DOHH2 (cell line): ENCODE measurements at regions not wholly inside any gene's neighbourhood (a gene's known extent, or its start where the extent isn't known, plus 50 kb on each side); places are given as distances from the start of the nearest gene placed in this dataset.
A peak's percentile ranks its signal among the peaks of the same experiment; 100 is the strongest.

ENCODE experiments used
- H3F3A ChIP-seq: fragments of 200-600 bp; sonication (generic), shearing (Covaris generic); 2 replicates; pipeline ENCODE4 v1.6.0; 2016; ENCODE audit warnings: antibody characterized with exemption, mild to moderate bottlenecking; ENCODE audit not compliant: control insufficient read depth, insufficient read depth
- H3K27ac ChIP-seq: fragments of 200-600 bp; sonication (generic); 2 replicates; pipeline ENCODE4 v1.5.1; 2014; ENCODE audit warnings: low read depth, mild to moderate bottlenecking, low read length, moderate library complexity
- H3K27me3 ChIP-seq: fragments of 200-600 bp; sonication (generic); 2 replicates; pipeline ENCODE4 v1.6.1; 2014; ENCODE audit warnings: mild to moderate bottlenecking, low read length, mixed read lengths; ENCODE audit not compliant: control insufficient read depth
- H3K36me3 ChIP-seq: fragments of 200-600 bp; sonication (generic); 2 replicates; pipeline ENCODE4 v1.6.1; 2014; ENCODE audit warnings: mild to moderate bottlenecking, low read length, moderate library complexity, mixed read lengths; ENCODE audit not compliant: control insufficient read depth
- H3K4me1 ChIP-seq: fragments of 200-600 bp; sonication (generic); 2 replicates; pipeline ENCODE4 v1.6.1; 2014; ENCODE audit warnings: mild to moderate bottlenecking, low read length, mixed read lengths; ENCODE audit not compliant: control insufficient read depth
- H3K4me2 ChIP-seq: fragments of 200-600 bp; sonication (generic); 2 replicates; pipeline ENCODE4 v1.6.0; 2014; ENCODE audit warnings: mild to moderate bottlenecking, low read length, moderate library complexity
- H3K4me3 ChIP-seq: fragments of 200-600 bp; sonication (generic); 2 replicates; pipeline ENCODE4 v1.5.1; 2014; ENCODE audit warnings: mild to moderate bottlenecking, low read length, mixed read lengths
- H3K79me2 ChIP-seq: fragments of 200-600 bp; sonication (generic); 2 replicates; pipeline ENCODE4 v1.6.1; 2014; ENCODE audit warnings: mild to moderate bottlenecking, low read length, mixed read lengths; ENCODE audit not compliant: control insufficient read depth
- H3K9me2 ChIP-seq: fragments of 200-600 bp; sonication (generic); replicated peaks from 2 replicates; pipeline ENCODE4 v1.6.1; 2014; ENCODE audit warnings: mild to moderate bottlenecking, low read length, mixed read lengths; ENCODE audit not compliant: control insufficient read depth
- H3K9me3 ChIP-seq: fragments of 200-600 bp; sonication (generic); 2 replicates; pipeline ENCODE4 v1.6.1; 2014; ENCODE audit warnings: antibody characterized with exemption, low read length, mixed read lengths; ENCODE audit not compliant: control insufficient read depth, insufficient read depth
- H4K20me1 ChIP-seq: fragments of 200-600 bp; sonication (generic); 2 replicates; pipeline ENCODE4 v1.6.0; 2014; ENCODE audit warnings: low read depth, mild to moderate bottlenecking, antibody characterized with exemption, low read length, moderate library complexity; ENCODE audit not compliant: control insufficient read depth, insufficient read depth
- EZH2phosphoT487 ChIP-seq: fragments of 200-600 bp; sonication (generic); IDR thresholded peaks from 2 replicates; pipeline ENCODE4 v1.6.1; 2017; ENCODE audit warnings: borderline replicate concordance, mild to moderate bottlenecking, antibody characterized with exemption, low read length, moderate library complexity, mixed read lengths
- TF ChIP-seq, protein P1 (sequence below): fragments of 200-600 bp; sonication (generic); IDR thresholded peaks from one replicate; pipeline ENCODE4 v1.5.1; 2014; ENCODE audit warnings: antibody characterized with exemption, mild to moderate bottlenecking, low read depth, low read length; ENCODE audit not compliant: poor library complexity, severe bottlenecking

DNA sequence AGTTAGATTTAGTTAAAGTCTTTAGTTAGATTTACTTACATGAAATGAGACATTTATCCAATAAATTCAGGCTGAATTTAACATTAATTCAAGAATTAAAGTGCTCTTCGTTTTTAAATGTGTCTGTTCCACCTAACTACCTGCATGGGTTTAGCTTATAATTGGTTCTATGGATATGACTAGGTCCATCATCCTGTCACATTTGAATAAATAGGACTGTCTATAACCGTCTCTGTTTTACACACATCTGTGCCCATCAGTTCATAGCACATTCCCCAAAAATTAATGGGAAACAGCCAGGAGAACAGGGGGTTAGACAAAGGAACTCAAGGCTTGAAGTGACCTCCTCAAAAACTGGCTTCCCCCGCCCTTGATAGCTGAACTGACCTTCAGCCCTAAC lies 219.6 kb downstream of the MRPL39 start:
- TF ChIP-seq EZH2phosphoT487: no peak
- TF ChIP-seq, protein P1, sequence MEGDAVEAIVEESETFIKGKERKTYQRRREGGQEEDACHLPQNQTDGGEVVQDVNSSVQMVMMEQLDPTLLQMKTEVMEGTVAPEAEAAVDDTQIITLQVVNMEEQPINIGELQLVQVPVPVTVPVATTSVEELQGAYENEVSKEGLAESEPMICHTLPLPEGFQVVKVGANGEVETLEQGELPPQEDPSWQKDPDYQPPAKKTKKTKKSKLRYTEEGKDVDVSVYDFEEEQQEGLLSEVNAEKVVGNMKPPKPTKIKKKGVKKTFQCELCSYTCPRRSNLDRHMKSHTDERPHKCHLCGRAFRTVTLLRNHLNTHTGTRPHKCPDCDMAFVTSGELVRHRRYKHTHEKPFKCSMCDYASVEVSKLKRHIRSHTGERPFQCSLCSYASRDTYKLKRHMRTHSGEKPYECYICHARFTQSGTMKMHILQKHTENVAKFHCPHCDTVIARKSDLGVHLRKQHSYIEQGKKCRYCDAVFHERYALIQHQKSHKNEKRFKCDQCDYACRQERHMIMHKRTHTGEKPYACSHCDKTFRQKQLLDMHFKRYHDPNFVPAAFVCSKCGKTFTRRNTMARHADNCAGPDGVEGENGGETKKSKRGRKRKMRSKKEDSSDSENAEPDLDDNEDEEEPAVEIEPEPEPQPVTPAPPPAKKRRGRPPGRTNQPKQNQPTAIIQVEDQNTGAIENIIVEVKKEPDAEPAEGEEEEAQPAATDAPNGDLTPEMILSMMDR: no peak
- H3F3A ChIP-seq: peaks cover 2% of the 10 kb centered on the region; the same call in 1 of the 2 replicates

DNA sequence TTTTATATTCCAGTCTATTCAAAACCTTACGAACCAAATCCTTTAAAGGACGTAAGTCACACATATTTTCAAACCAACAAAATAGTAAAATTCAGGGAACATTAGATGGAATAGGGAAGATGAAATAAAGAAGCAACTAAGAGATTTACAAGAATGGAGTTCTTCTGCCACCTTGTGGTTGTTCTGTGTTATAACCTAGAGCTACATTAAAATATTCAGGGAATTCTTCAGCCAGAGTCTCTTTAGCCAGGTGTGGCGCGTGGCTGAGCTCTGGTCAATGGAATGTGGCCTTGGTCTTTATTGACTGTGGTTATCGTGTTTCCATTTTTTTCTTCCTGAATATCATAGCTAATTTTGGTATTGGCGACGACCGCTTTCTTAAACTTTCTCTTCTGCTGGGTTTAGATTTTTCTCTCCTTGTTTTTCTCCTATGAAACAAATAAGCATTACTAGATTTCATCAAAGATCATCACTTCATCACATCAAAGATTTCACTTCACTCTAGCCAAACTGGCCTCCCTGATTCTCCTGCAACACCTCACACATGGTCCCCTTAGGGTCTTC lies 221.3 kb downstream of the MRPL39 start:
- H3K4me3 ChIP-seq: no peak overlapping the region
- H3K4me1 ChIP-seq: no peaks in the 10 kb centered on the region
- H3K9me2 ChIP-seq: no peaks in the 10 kb centered on the region
- no peaks in the 10 kb centered on the region for H3K36me3 ChIP-seq
- H3K9me3 ChIP-seq: no peaks in the 10 kb centered on the region
- TF ChIP-seq, protein P1: peak; percentile 77
- TF ChIP-seq EZH2phosphoT487: no peak
- H3F3A ChIP-seq: peaks cover 2% of the 10 kb centered on the region; the same call in 1 of the 2 replicates
- H4K20me1 ChIP-seq: no peaks in the 10 kb centered on the region
- H3K27me3 ChIP-seq: no peaks in the 10 kb centered on the region
- no peak overlapping the region for H3K4me2 ChIP-seq
- no peak overlapping the region for H3K27ac ChIP-seq
- no peaks in the 10 kb centered on the region for H3K79me2 ChIP-seq

More for the DNA sequence above, 219.6 kb downstream of the MRPL39 start:
- H3K4me3 ChIP-seq: no peak overlapping the region
- no peaks in the 10 kb centered on the region for H3K9me2 ChIP-seq
- H3K4me2 ChIP-seq: no peak overlapping the region
- no peaks in the 10 kb centered on the region for H4K20me1 ChIP-seq
- no peaks in the 10 kb centered on the region for H3K4me1 ChIP-seq
- no peaks in the 10 kb centered on the region for H3K79me2 ChIP-seq
- no peaks in the 10 kb centered on the region for H3K36me3 ChIP-seq
- H3K9me3 ChIP-seq: no peaks in the 10 kb centered on the region
- no peak overlapping the region for H3K27ac ChIP-seq
- H3K27me3 ChIP-seq: no peaks in the 10 kb centered on the region

DNA sequence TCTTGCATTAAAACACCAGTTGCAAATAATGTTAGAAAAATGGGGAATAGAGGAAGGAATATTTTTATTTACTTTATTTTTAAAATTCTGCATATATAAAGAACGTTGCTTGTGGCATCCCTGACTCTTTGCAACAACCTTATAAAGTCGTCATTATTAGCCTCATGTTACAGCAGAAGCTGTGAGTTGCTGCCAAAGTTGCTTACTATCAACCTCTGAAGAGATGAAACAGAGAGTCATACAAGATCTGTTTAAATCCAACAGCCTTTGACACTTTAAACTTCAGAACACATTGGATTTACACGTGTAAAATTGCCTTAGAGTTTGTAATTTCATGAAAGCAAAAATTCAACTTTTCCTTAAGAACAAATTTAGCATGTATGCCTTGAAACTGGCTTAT lies 221.9 kb downstream of the MRPL39 start:
- no peak overlapping the region for H3K4me3 ChIP-seq
- no peaks in the 10 kb centered on the region for H4K20me1 ChIP-seq
- no peak overlapping the region for H3K27ac ChIP-seq
- H3K9me2 ChIP-seq: no peaks in the 10 kb centered on the region
- no peaks in the 10 kb centered on the region for H3K4me1 ChIP-seq
- H3K79me2 ChIP-seq: no peaks in the 10 kb centered on the region
- no peaks in the 10 kb centered on the region for H3K9me3 ChIP-seq
- no peak overlapping the region for H3K4me2 ChIP-seq
- H3K27me3 ChIP-seq: no peaks in the 10 kb centered on the region
- TF ChIP-seq, protein P1: no peak
- no peak for TF ChIP-seq EZH2phosphoT487
- H3F3A ChIP-seq: peaks cover 2% of the 10 kb centered on the region; the same call in 1 of the 2 replicates
- H3K36me3 ChIP-seq: no peaks in the 10 kb centered on the region
